Natural killer cell treated with Interleukin-12 subunit alpha and Interleukin-12 subunit beta and Interleukin-15 and Interleukin-18, amount 100 ng/mL, for 72 hours (primary cell): ENCODE measurements at regions not wholly inside any gene's neighbourhood (a gene's known extent, or its start where the extent isn't known, plus 50 kb on each side); places are given as distances from the start of the nearest gene placed in this dataset.
A peak's percentile ranks its signal among the peaks of the same experiment; 100 is the strongest.

Experiments
- ATAC-seq, 2 donors: fragments of 150-1000 bp; cut with Tn5 transposase in 1 of 2; sonication (Bioruptor Pico), chemical (Tn5 transposase) in 1 of 2; 2 replicates each; pipeline ENCODE4 v1.10.0; 2021
- DNase-seq: peaks from one replicate; pipeline ENCODE4 v3.0.0; 2022; ENCODE audit warnings: low spot score
- H3K27ac Mint-ChIP-seq, 2 donors: 1 replicate in 1 of 2; 2 replicates in 1 of 2; pipeline ENCODE4 v1.8.0; 2022; ENCODE audit warnings: mixed read lengths in 2 of 2, mild to moderate bottlenecking in 1 of 2, moderate library complexity in 1 of 2
- H3K27me3 Mint-ChIP-seq, 2 donors: 1 replicate in 1 of 2; 2 replicates in 1 of 2; pipeline ENCODE4 v1.8.0; 2022; ENCODE audit warnings: mixed read lengths in 2 of 2
- H3K36me3 Mint-ChIP-seq: one replicate; pipeline ENCODE4 v1.8.0; 2022; ENCODE audit warnings: mixed read lengths
- H3K4me1 Mint-ChIP-seq, 2 donors: 1 replicate in 1 of 2; 2 replicates in 1 of 2; pipeline ENCODE4 v1.8.0; 2022; ENCODE audit warnings: low read depth in 2 of 2, mixed read lengths in 2 of 2, mild to moderate bottlenecking in 1 of 2
- H3K4me3 Mint-ChIP-seq: one replicate; pipeline ENCODE4 v1.8.0; 2022; ENCODE audit warnings: mixed read lengths
- H3K9me3 Mint-ChIP-seq: 2 replicates; pipeline ENCODE4 v1.8.0; 2022; ENCODE audit warnings: mixed read lengths

GRCh38 chr12:98208816-98209215 is 306.6 kb upstream of the TMPO start:
- peaks cover 4% of the 10 kb centered on the region for H3K9me3 Mint-ChIP-seq
- H3K27me3 Mint-ChIP-seq = no peaks in the 10 kb centered on the region
- DNase-seq = no peak
- no peak overlapping the region for H3K4me3 Mint-ChIP-seq
- H3K36me3 Mint-ChIP-seq = peaks cover 4% of the 10 kb centered on the region
- no peak overlapping the region for H3K27ac Mint-ChIP-seq
- ATAC-seq = no peak
- H3K4me1 Mint-ChIP-seq = no peaks in the 10 kb centered on the region

GRCh38 chr12:98211909-98212695 is 303.3 kb upstream of the TMPO start:
- ATAC-seq (peak; percentile 31 to 63), DNase-seq (no peak)
- H3K4me1 Mint-ChIP-seq = no peaks in the 10 kb centered on the region
- H3K4me3 Mint-ChIP-seq = no peak overlapping the region
- peaks cover 4% of the 10 kb centered on the region for H3K9me3 Mint-ChIP-seq
- H3K27me3 Mint-ChIP-seq = peaks cover 13 to 17% of the 10 kb centered on the region in 2 donors
- no peak overlapping the region for H3K27ac Mint-ChIP-seq
- no peaks in the 10 kb centered on the region for H3K36me3 Mint-ChIP-seq

- DNase-seq (no peak), ATAC-seq (no peak)
- Mint-ChIP-seq H3K36me3 (no peaks in the 10 kb centered on the region), H3K27me3 (peaks cover 13 to 17% of the 10 kb centered on the region in 2 donors), H3K4me1 (no peaks in the 10 kb centered on the region), H3K9me3 (peaks cover 4% of the 10 kb centered on the region), H3K27ac (no peak overlapping the region), H3K4me3 (no peak overlapping the region)
Measured at GRCh38 chr12:98213556-98213955, 301.8 kb upstream of the TMPO start.

GRCh38 chr12:98217257-98217656 is 298.1 kb upstream of the TMPO start:
- Mint-ChIP-seq H3K27ac (no peak overlapping the region), H3K4me1 (no peaks in the 10 kb centered on the region)
- ATAC-seq = no peak

GRCh38 chr12:98220636-98221035 is 294.8 kb upstream of the TMPO start:
- no peak for ATAC-seq
- Mint-ChIP-seq H3K36me3 (no peaks in the 10 kb centered on the region), H3K4me3 (no peak overlapping the region), H3K4me1 (no peaks in the 10 kb centered on the region), H3K9me3 (peaks cover 4% of the 10 kb centered on the region), H3K27me3 (peaks cover 21 to 44% of the 10 kb centered on the region in 2 donors), H3K27ac (no peak overlapping the region)
- DNase-seq = no peak

More at GRCh38 chr12:98217257-98217656, 298.1 kb upstream of the TMPO start:
- Mint-ChIP-seq H3K4me3 (no peak overlapping the region), H3K36me3 (no peaks in the 10 kb centered on the region), H3K27me3 (peaks cover 22 to 32% of the 10 kb centered on the region in 2 donors), H3K9me3 (peaks cover 4% of the 10 kb centered on the region)
- no peak for DNase-seq

GRCh38 chr12:98221243-98221808 is 294.1 kb upstream of the TMPO start:
- Mint-ChIP-seq H3K27me3 (peaks cover 16 to 37% of the 10 kb centered on the region in 2 donors), H3K4me1 (no peaks in the 10 kb centered on the region), H3K27ac (no peak overlapping the region), H3K9me3 (peaks cover 4% of the 10 kb centered on the region), H3K4me3 (no peak overlapping the region), H3K36me3 (no peaks in the 10 kb centered on the region)
- DNase-seq = no peak
- ATAC-seq = no peak

- Mint-ChIP-seq H3K4me1 (no peaks in the 10 kb centered on the region), H3K27me3 (peaks cover 12 to 32% of the 10 kb centered on the region in 2 donors), H3K36me3 (no peaks in the 10 kb centered on the region), H3K9me3 (no peaks in the 10 kb centered on the region), H3K4me3 (no peak overlapping the region), H3K27ac (no peak overlapping the region)
- DNase-seq (no peak), ATAC-seq (no peak)
Measured at GRCh38 chr12:98222135-98222534, 293.3 kb upstream of the TMPO start.

- DNase-seq = no peak
- peaks cover 16 to 29% of the 10 kb centered on the region in 2 donors for H3K27me3 Mint-ChIP-seq
- H3K36me3 Mint-ChIP-seq = no peaks in the 10 kb centered on the region
- H3K9me3 Mint-ChIP-seq = no peaks in the 10 kb centered on the region
- H3K4me1 Mint-ChIP-seq = no peaks in the 10 kb centered on the region
- no peak overlapping the region for H3K27ac Mint-ChIP-seq
- ATAC-seq = no peak
- H3K4me3 Mint-ChIP-seq = no peak overlapping the region
Measured at GRCh38 chr12:98224584-98225221, 290.7 kb upstream of the TMPO start.

GRCh38 chr12:98227162-98227561 is 288.2 kb upstream of the TMPO start:
- Mint-ChIP-seq H3K27ac (no peak overlapping the region), H3K36me3 (no peaks in the 10 kb centered on the region), H3K27me3 (peaks cover 7 to 17% of the 10 kb centered on the region in 2 donors), H3K4me1 (no peaks in the 10 kb centered on the region), H3K4me3 (no peak overlapping the region), H3K9me3 (no peaks in the 10 kb centered on the region)
- ATAC-seq = no peak
- DNase-seq = no peak

- ATAC-seq (no peak), DNase-seq (no peak)
- no peaks in the 10 kb centered on the region for H3K36me3 Mint-ChIP-seq
- H3K27me3 Mint-ChIP-seq = peaks cover 8 to 10% of the 10 kb centered on the region in 2 donors
- H3K4me3 Mint-ChIP-seq = no peak overlapping the region
- H3K4me1 Mint-ChIP-seq = no peaks in the 10 kb centered on the region
- H3K27ac Mint-ChIP-seq = no peak overlapping the region
- H3K9me3 Mint-ChIP-seq = no peaks in the 10 kb centered on the region
Measured at GRCh38 chr12:98228683-98229539, 286.5 kb upstream of the TMPO start.

- no peak overlapping the region for H3K4me3 Mint-ChIP-seq
- DNase-seq (no peak), ATAC-seq (no peak)
- H3K36me3 Mint-ChIP-seq = no peaks in the 10 kb centered on the region
- H3K27me3 Mint-ChIP-seq = peaks cover 8 to 10% of the 10 kb centered on the region in 2 donors
- no peak overlapping the region for H3K27ac Mint-ChIP-seq
- H3K4me1 Mint-ChIP-seq = no peaks in the 10 kb centered on the region
- no peaks in the 10 kb centered on the region for H3K9me3 Mint-ChIP-seq
Measured at GRCh38 chr12:98229540-98229924, 285.9 kb upstream of the TMPO start.

GRCh38 chr12:98232753-98233390 is 282.5 kb upstream of the TMPO start:
- DNase-seq (no peak), ATAC-seq (no peak)
- Mint-ChIP-seq H3K27me3 (peaks cover 4 to 6% of the 10 kb centered on the region in 2 donors), H3K4me1 (no peaks in the 10 kb centered on the region), H3K27ac (no peak overlapping the region), H3K9me3 (no peaks in the 10 kb centered on the region), H3K36me3 (no peaks in the 10 kb centered on the region), H3K4me3 (no peak overlapping the region)

GRCh38 chr12:98235301-98235700 is 280.1 kb upstream of the TMPO start:
- DNase-seq (no peak), ATAC-seq (no peak)
- no peaks in the 10 kb centered on the region for H3K4me1 Mint-ChIP-seq
- H3K9me3 Mint-ChIP-seq = no peaks in the 10 kb centered on the region
- peaks cover 11 to 16% of the 10 kb centered on the region in 2 donors for H3K27me3 Mint-ChIP-seq
- no peak overlapping the region for H3K27ac Mint-ChIP-seq
- no peak overlapping the region for H3K4me3 Mint-ChIP-seq
- no peaks in the 10 kb centered on the region for H3K36me3 Mint-ChIP-seq
